Transverse colon (tissue), 3 donors: ENCODE measurements at regions not wholly inside any gene's neighbourhood (a gene's known extent, or its start where the extent isn't known, plus 50 kb on each side); places are given as distances from the start of the nearest gene placed in this dataset.

Experiments
- POLR2A ChIP-seq: fragments of 450-650 bp; IDR thresholded peaks from one replicate; pipeline ENCODE4 v1.6.1; 2016; ENCODE audit warnings: antibody characterized with exemption, mild to moderate bottlenecking, moderate library complexity
- TF ChIP-seq, protein P1 (sequence below), 5 experiments: fragments of 200-600 bp in 3 of 5; fragments of 450-650 bp in 2 of 5; sonication (generic) in 3 of 5; IDR thresholded peaks; 1 replicate in 2 of 5; 2 replicates in 3 of 5; pipeline ENCODE4 v1.5.1; 2016 to 2017; ENCODE audit warnings: antibody characterized with exemption in 5 of 5, inconsistent platforms in 3 of 5, mild to moderate bottlenecking in 2 of 5, moderate library complexity in 1 of 5

GRCh38 chr4:126616795-126617194 lies 1016.0 kb upstream of the INTU start:
- TF ChIP-seq, protein P1, sequence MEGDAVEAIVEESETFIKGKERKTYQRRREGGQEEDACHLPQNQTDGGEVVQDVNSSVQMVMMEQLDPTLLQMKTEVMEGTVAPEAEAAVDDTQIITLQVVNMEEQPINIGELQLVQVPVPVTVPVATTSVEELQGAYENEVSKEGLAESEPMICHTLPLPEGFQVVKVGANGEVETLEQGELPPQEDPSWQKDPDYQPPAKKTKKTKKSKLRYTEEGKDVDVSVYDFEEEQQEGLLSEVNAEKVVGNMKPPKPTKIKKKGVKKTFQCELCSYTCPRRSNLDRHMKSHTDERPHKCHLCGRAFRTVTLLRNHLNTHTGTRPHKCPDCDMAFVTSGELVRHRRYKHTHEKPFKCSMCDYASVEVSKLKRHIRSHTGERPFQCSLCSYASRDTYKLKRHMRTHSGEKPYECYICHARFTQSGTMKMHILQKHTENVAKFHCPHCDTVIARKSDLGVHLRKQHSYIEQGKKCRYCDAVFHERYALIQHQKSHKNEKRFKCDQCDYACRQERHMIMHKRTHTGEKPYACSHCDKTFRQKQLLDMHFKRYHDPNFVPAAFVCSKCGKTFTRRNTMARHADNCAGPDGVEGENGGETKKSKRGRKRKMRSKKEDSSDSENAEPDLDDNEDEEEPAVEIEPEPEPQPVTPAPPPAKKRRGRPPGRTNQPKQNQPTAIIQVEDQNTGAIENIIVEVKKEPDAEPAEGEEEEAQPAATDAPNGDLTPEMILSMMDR (IDR thresholded peaks at IDR 0.05) = no peak
- no peak for TF ChIP-seq POLR2A
